LNCAP (cell line): ENCODE measurements at regions not wholly inside any gene's neighbourhood (a gene's known extent, or its start where the extent isn't known, plus 50 kb on each side); places are given as distances from the start of the nearest gene placed in this dataset.

Experiments used
- TF ChIP-seq, protein P1 (sequence below): fragments of 450-650 bp; IDR thresholded peaks from 2 replicates; pipeline ENCODE4 v1.5.1; 2017; ENCODE audit warnings: mild to moderate bottlenecking

DNA sequence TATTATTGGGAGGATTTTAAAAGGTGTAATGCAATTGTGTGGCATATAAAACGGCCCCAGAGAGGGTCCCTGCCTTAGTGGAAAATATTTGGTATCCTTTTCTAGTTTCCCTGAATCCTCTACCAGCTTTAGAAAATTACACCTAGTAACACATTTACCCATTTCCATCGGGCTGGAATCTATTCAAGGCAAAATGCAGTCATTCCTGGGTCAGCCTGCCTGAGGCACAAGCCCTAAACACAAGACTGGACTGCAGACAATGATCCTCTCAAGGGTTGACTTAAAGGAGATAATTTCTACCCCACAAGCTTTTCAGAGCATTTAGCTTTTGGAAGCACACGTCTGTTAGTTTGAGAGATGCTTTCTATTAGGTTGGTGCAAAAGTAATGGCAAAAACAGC, 124.4 kb upstream of the ADAMTSL1 start:
- TF ChIP-seq, protein P1, sequence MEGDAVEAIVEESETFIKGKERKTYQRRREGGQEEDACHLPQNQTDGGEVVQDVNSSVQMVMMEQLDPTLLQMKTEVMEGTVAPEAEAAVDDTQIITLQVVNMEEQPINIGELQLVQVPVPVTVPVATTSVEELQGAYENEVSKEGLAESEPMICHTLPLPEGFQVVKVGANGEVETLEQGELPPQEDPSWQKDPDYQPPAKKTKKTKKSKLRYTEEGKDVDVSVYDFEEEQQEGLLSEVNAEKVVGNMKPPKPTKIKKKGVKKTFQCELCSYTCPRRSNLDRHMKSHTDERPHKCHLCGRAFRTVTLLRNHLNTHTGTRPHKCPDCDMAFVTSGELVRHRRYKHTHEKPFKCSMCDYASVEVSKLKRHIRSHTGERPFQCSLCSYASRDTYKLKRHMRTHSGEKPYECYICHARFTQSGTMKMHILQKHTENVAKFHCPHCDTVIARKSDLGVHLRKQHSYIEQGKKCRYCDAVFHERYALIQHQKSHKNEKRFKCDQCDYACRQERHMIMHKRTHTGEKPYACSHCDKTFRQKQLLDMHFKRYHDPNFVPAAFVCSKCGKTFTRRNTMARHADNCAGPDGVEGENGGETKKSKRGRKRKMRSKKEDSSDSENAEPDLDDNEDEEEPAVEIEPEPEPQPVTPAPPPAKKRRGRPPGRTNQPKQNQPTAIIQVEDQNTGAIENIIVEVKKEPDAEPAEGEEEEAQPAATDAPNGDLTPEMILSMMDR = no peak

DNA sequence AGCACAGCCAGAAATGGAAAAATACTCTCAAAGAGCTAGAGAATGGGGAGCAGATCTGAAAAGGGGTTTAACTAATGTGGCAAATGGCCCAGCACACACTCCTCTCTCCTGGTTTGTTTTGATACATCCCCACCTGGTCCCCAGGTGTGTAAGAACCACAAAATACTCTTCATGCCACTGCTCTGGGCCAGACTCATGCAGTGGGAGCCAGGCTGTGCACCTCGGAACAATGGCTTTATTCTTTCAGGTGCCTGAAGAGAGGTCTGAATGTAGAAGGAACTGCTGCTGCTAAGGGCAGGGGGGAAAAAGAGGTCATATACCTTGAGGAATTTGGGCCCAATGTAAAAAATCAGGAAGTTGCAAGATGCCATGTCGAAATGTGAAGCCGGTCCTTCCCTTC, 123.9 kb upstream of the ADAMTSL1 start:
- TF ChIP-seq, protein P1 = no peak

GRCh38 chr9:18350995-18351595, 122.9 kb upstream of the ADAMTSL1 start:
- TF ChIP-seq, protein P1 = no peak

- TF ChIP-seq, protein P1 = no peak
Measured at GRCh38 chr9:18352711-18353110, 121.2 kb upstream of the ADAMTSL1 start.

- TF ChIP-seq, protein P1 = no peak
Measured at GRCh38 chr9:18353473-18353872, 120.5 kb upstream of the ADAMTSL1 start.

- TF ChIP-seq, protein P1 = no peak
Measured at GRCh38 chr9:18357321-18357720, 116.6 kb upstream of the ADAMTSL1 start.

GRCh38 chr9:18358325-18358724, 115.6 kb upstream of the ADAMTSL1 start:
- TF ChIP-seq, protein P1 = no peak

- TF ChIP-seq, protein P1 = no peak
Measured at GRCh38 chr9:18359335-18359734, 114.6 kb upstream of the ADAMTSL1 start.
